Uterus (tissue), 3 donors: ENCODE measurements at regions not wholly inside any gene's neighbourhood (a gene's known extent, or its start where the extent isn't known, plus 50 kb on each side); places are given as distances from the start of the nearest gene placed in this dataset.

Source experiments
- DNase-seq, 2 donors: peaks; one replicate each; pipeline ENCODE4 v3.0.0-alpha.2; 2019 to 2020
- H3K27ac ChIP-seq, 2 donors: fragments of 200-600 bp; sonication (generic); 1 replicate in 1 of 2; 2 replicates in 1 of 2; pipeline ENCODE4 v1.5.1; 2016 to 2018
- H3K27me3 ChIP-seq, 2 donors: fragments of 200-600 bp; sonication (generic); one replicate each; pipeline ENCODE4 v1.5.1; 2018 to 2019; ENCODE audit warnings: control low read depth in 1 of 2
- H3K36me3 ChIP-seq, 2 donors: fragments of 200-600 bp; sonication (generic); one replicate each; pipeline ENCODE4 v1.5.1; 2019; ENCODE audit warnings: control low read depth in 1 of 2
- H3K4me1 ChIP-seq, 2 donors: fragments of 200-600 bp; sonication (generic); one replicate each; pipeline ENCODE4 v1.5.1; 2018 to 2019; ENCODE audit warnings: control low read depth in 1 of 2
- H3K4me3 ChIP-seq, 2 donors: fragments of 200-600 bp; sonication (generic); 1 replicate in 1 of 2; 2 replicates in 1 of 2; pipeline ENCODE4 v1.5.1; 2018 to 2019; ENCODE audit warnings: mild to moderate bottlenecking in 1 of 2
- H3K9me3 ChIP-seq, 2 donors: fragments of 200-600 bp; sonication (generic); one replicate each; pipeline ENCODE4 v1.5.1; 2019; ENCODE audit warnings: control low read depth in 1 of 2
- CTCF ChIP-seq, 4 experiments: fragments of 200-600 bp in 2 of 4; fragments of 450-650 bp in 2 of 4; sonication (generic) in 2 of 4; IDR thresholded peaks; one replicate each; pipeline ENCODE4 v1.5.1; 2016 to 2019; ENCODE audit warnings: antibody characterized with exemption in 4 of 4, mild to moderate bottlenecking in 2 of 4, moderate library complexity in 1 of 4
- POLR2A ChIP-seq, 2 donors: fragments of 450-650 bp; IDR thresholded peaks; one replicate each; pipeline ENCODE4 v1.6.1; 2016; ENCODE audit warnings: antibody characterized with exemption in 2 of 2, mild to moderate bottlenecking in 1 of 2, moderate library complexity in 1 of 2
- intact Hi-C: fragments of 100-400 bp; cut with DNase I; formaldehyde crosslinking; loops from one replicate; pipeline ENCODE4 v1.15.1; 2023; ENCODE audit warnings: low total_unique reads
- donor health status: DM: yes; HTN: yes; CAD: no.

GRCh38 chr1:113333056-113333455 is 57.3 kb upstream of the MAGI3 start:
- intact Hi-C loops: no loop called here

GRCh38 chr1:113340038-113340437 is 50.3 kb upstream of the MAGI3 start:
- no peaks in the 10 kb centered on the region for H3K4me1 ChIP-seq
- no peak overlapping the region for H3K4me3 ChIP-seq
- H3K36me3 ChIP-seq: no peaks in the 10 kb centered on the region
- no peak for TF ChIP-seq CTCF (IDR thresholded peaks at IDR 0.05)
- no peak for TF ChIP-seq POLR2A (IDR thresholded peaks at IDR 0.05)
- H3K27ac ChIP-seq: no peak overlapping the region
- no peaks in the 10 kb centered on the region for H3K9me3 ChIP-seq
- no peaks in the 10 kb centered on the region for H3K27me3 ChIP-seq
- DNase-seq: no peak
- intact Hi-C loops: no loop called here

More at GRCh38 chr1:113333056-113333455, 57.3 kb upstream of the MAGI3 start:
- Histone ChIP-seq H3K36me3 (no peaks in the 10 kb centered on the region), H3K4me3 (no peak overlapping the region), H3K27ac (no peak overlapping the region), H3K4me1 (no peaks in the 10 kb centered on the region), H3K9me3 (no peaks in the 10 kb centered on the region), H3K27me3 (no peaks in the 10 kb centered on the region)
- no peak for DNase-seq
- TF ChIP-seq POLR2A (IDR thresholded peaks at IDR 0.05) (no peak), CTCF (IDR thresholded peaks at IDR 0.05) (no peak)
